Keratinocyte (primary cell): ENCODE measurements at regions not wholly inside any gene's neighbourhood (a gene's known extent, or its start where the extent isn't known, plus 50 kb on each side); places are given as distances from the start of the nearest gene placed in this dataset.

Experiments used
- DNase-seq: peaks from one replicate; pipeline ENCODE4 v3.0.0-alpha.2; 2011; ENCODE audit warnings: low read depth, missing footprints, low spot score
- FAIRE-seq: peaks from 2 replicates; lab custom pipeline; 2011; peaks lifted over from hg19 to GRCh38; lab: Jason Lieb, UNC
- H2AFZ ChIP-seq: 2 replicates; pipeline ENCODE4 v1.6.0; 2012; ENCODE audit warnings: low read length, control low read depth, inconsistent platforms; ENCODE audit not compliant: control insufficient read depth
- H3K27ac ChIP-seq: 2 replicates; pipeline ENCODE4 v1.5.1; 2011; ENCODE audit warnings: low read length; ENCODE audit not compliant: control insufficient read depth, insufficient read depth
- H3K27me3 ChIP-seq: 3 replicates; pipeline ENCODE4 v1.6.0; 2011; ENCODE audit warnings: low read length; ENCODE audit not compliant: control insufficient read depth, insufficient read depth; ENCODE audit errors: extremely low read depth
- H3K36me3 ChIP-seq, 2 experiments: 2 replicates in 1 of 2; 3 replicates in 1 of 2; pipeline ENCODE4 v1.5.1; 2011; ENCODE audit warnings: low read length in 2 of 2, mild to moderate bottlenecking in 1 of 2; ENCODE audit not compliant: control insufficient read depth in 2 of 2, insufficient read depth in 2 of 2; ENCODE audit errors: extremely low read depth in 1 of 2
- H3K4me1 ChIP-seq: 3 replicates; pipeline ENCODE4 v1.5.1; 2011; ENCODE audit warnings: low read length; ENCODE audit not compliant: control insufficient read depth, insufficient read depth; ENCODE audit errors: extremely low read depth
- H3K4me2 ChIP-seq: 3 replicates; pipeline ENCODE4 v1.6.0; 2011; ENCODE audit warnings: low read depth, low read length; ENCODE audit not compliant: control insufficient read depth, insufficient read depth; ENCODE audit errors: extremely low read depth
- H3K4me3 ChIP-seq, 3 experiments: fragments of 200-600 bp in 1 of 3; sonication (generic) in 1 of 3; 2 replicates in 2 of 3; 3 replicates in 1 of 3; pipeline ENCODE4 v1.5.1; 2011 to 2016; ENCODE audit warnings: low read length in 3 of 3, mild to moderate bottlenecking in 3 of 3, control low read depth in 2 of 3, inconsistent platforms in 1 of 3, low read depth in 1 of 3, mixed read lengths in 1 of 3, mixed run types in 1 of 3, moderate library complexity in 1 of 3; ENCODE audit not compliant: control insufficient read depth in 2 of 3, insufficient read depth in 2 of 3; ENCODE audit errors: extremely low read depth in 1 of 3
- H3K79me2 ChIP-seq: 2 replicates; pipeline ENCODE4 v1.6.0; 2012; ENCODE audit warnings: low read length; ENCODE audit not compliant: control insufficient read depth, insufficient read depth
- H3K9ac ChIP-seq: 3 replicates; pipeline ENCODE4 v1.6.0; 2011; ENCODE audit warnings: low read length; ENCODE audit not compliant: control insufficient read depth, insufficient read depth; ENCODE audit errors: extremely low read depth
- H3K9me1 ChIP-seq: 3 replicates; pipeline ENCODE4 v1.6.0; 2011; ENCODE audit warnings: low read length; ENCODE audit not compliant: control insufficient read depth, insufficient read depth; ENCODE audit errors: extremely low read depth
- H3K9me3 ChIP-seq: 2 replicates; pipeline ENCODE4 v1.5.1; 2012; ENCODE audit warnings: low read depth, low read length; ENCODE audit not compliant: control insufficient read depth
- H4K20me1 ChIP-seq: 3 replicates; pipeline ENCODE4 v1.6.0; 2011; ENCODE audit warnings: low read length; ENCODE audit not compliant: control insufficient read depth, insufficient read depth; ENCODE audit errors: extremely low read depth
- CTCF ChIP-seq, 3 experiments: IDR thresholded peaks in 1 of 3; conservative IDR thresholded peaks in 1 of 3; optimal IDR thresholded peaks in 1 of 3; 2 replicates in 2 of 3; 3 replicates in 1 of 3; pipeline versions ENCODE3 to v1.5.1; 2011; ENCODE audit warnings: low read length in 3 of 3, mild to moderate bottlenecking in 3 of 3, moderate library complexity in 2 of 3, control low read depth in 1 of 3, inconsistent platforms in 1 of 3; ENCODE audit not compliant: insufficient read depth in 2 of 3; ENCODE audit errors: extremely low read depth in 1 of 3
- EZH2 ChIP-seq: IDR thresholded peaks from one replicate; pipeline ENCODE4 v1.6.1; 2012; ENCODE audit warnings: inconsistent platforms, mild to moderate bottlenecking, low read length, moderate library complexity
- dilution Hi-C: fragments of 300-500 bp; cut with MboI; formaldehyde crosslinking; loops from one replicate; pipeline ENCODE4 v1.7.0; 2020; ENCODE audit warnings: low sequenced_read_pairs; ENCODE audit not compliant: extremely low pct_ligation_motif_present

- Histone ChIP-seq H3K9ac (no peak overlapping the region), H3K27me3 (no peaks in the 10 kb centered on the region)
- TF ChIP-seq CTCF (optimal IDR thresholded peaks at IDR 0.05 in 1 of 3, IDR thresholded peaks at IDR 0.05 in 1 of 3, conservative IDR thresholded peaks at IDR 0.05 in 1 of 3; ENCODE audit: extremely low read depth in 1 of 3, insufficient read depth in 2 of 3, low read length in 3 of 3) (no peak), EZH2 (no peak)
Measured at GRCh38 chr14:88955455-88955854, 131.0 kb downstream of the TTC8 start.

GRCh38 chr14:88960496-88960895 is 136.0 kb downstream of the TTC8 start:
- no peak overlapping the region for H3K4me2 ChIP-seq
- no peak for FAIRE-seq
- no peaks in the 10 kb centered on the region for H3K79me2 ChIP-seq
- no peaks in the 10 kb centered on the region for H3K4me1 ChIP-seq
- dilution Hi-C loops: no loop called here
- H3K9ac ChIP-seq: no peak overlapping the region
- H3K9me3 ChIP-seq: no peaks in the 10 kb centered on the region
- H3K9me1 ChIP-seq: no peaks in the 10 kb centered on the region
- no peak for TF ChIP-seq CTCF (optimal IDR thresholded peaks at IDR 0.05 in 1 of 3, IDR thresholded peaks at IDR 0.05 in 1 of 3, conservative IDR thresholded peaks at IDR 0.05 in 1 of 3; ENCODE audit: extremely low read depth in 1 of 3, insufficient read depth in 2 of 3, low read length in 3 of 3)
- no peak for TF ChIP-seq EZH2
- DNase-seq: no peak
- H2AFZ ChIP-seq: no peak overlapping the region
- no peaks in the 10 kb centered on the region for H3K27me3 ChIP-seq
- no peak overlapping the region for H3K27ac ChIP-seq
- no peaks in the 10 kb centered on the region for H4K20me1 ChIP-seq
- no peaks in the 10 kb centered on the region for H3K36me3 ChIP-seq
- no peak overlapping the region for H3K4me3 ChIP-seq

More at GRCh38 chr14:88955455-88955854, 131.0 kb downstream of the TTC8 start:
- H3K27ac ChIP-seq: no peak overlapping the region
- dilution Hi-C loops: no loop called here
- H2AFZ ChIP-seq: no peak overlapping the region
- H3K4me2 ChIP-seq: no peak overlapping the region
- H4K20me1 ChIP-seq: no peaks in the 10 kb centered on the region
- FAIRE-seq (no peak), DNase-seq (no peak)
- no peaks in the 10 kb centered on the region for H3K9me3 ChIP-seq
- no peaks in the 10 kb centered on the region for H3K79me2 ChIP-seq
- no peaks in the 10 kb centered on the region for H3K36me3 ChIP-seq
- H3K4me1 ChIP-seq: no peaks in the 10 kb centered on the region
- no peaks in the 10 kb centered on the region for H3K9me1 ChIP-seq
- no peak overlapping the region for H3K4me3 ChIP-seq
